Colonic mucosa (tissue), 4 donors: ENCODE measurements at regions not wholly inside any gene's neighbourhood (a gene's known extent, or its start where the extent isn't known, plus 50 kb on each side); places are given as distances from the start of the nearest gene placed in this dataset.

Source experiments
- DNase-seq: peaks from one replicate; pipeline ENCODE4 v3.0.0-alpha.2; 2020
- H3K27ac ChIP-seq: fragments of 200-600 bp; one replicate; pipeline ENCODE4 v1.8.0; 2021
- H3K27me3 ChIP-seq: fragments of 200-600 bp; one replicate; pipeline ENCODE4 v1.8.0; 2021
- H3K36me3 ChIP-seq: fragments of 200-600 bp; one replicate; pipeline ENCODE4 v1.8.0; 2021
- H3K4me1 ChIP-seq: fragments of 200-600 bp; one replicate; pipeline ENCODE4 v1.8.0; 2021; ENCODE audit warnings: mild to moderate bottlenecking
- H3K4me3 ChIP-seq: fragments of 200-600 bp; one replicate; pipeline ENCODE4 v1.8.0; 2021
- H3K9ac ChIP-seq, 2 donors: one replicate each; pipeline ENCODE4 v1.7.0; 2013; ENCODE audit warnings: control low read depth in 2 of 2, low read depth in 2 of 2, low read length in 2 of 2
- H3K9me3 ChIP-seq: fragments of 200-600 bp; one replicate; pipeline ENCODE4 v1.8.0; 2021
- intact Hi-C: fragments of 100-400 bp; cut with DNase I; formaldehyde crosslinking; loops from one replicate; pipeline ENCODE4 v1.14.1; 2022
- TF ChIP-seq, protein P1 (sequence below): fragments of 200-600 bp; IDR thresholded peaks from one replicate; pipeline ENCODE4 v1.8.0; 2022; ENCODE audit warnings: antibody characterized with exemption, mild to moderate bottlenecking
- donor health status: healthy.
- donor health status: DM: no; HTN: no; CAD: no.
- donor health status: DM: no; HTN: no; CAD: no.

DNA sequence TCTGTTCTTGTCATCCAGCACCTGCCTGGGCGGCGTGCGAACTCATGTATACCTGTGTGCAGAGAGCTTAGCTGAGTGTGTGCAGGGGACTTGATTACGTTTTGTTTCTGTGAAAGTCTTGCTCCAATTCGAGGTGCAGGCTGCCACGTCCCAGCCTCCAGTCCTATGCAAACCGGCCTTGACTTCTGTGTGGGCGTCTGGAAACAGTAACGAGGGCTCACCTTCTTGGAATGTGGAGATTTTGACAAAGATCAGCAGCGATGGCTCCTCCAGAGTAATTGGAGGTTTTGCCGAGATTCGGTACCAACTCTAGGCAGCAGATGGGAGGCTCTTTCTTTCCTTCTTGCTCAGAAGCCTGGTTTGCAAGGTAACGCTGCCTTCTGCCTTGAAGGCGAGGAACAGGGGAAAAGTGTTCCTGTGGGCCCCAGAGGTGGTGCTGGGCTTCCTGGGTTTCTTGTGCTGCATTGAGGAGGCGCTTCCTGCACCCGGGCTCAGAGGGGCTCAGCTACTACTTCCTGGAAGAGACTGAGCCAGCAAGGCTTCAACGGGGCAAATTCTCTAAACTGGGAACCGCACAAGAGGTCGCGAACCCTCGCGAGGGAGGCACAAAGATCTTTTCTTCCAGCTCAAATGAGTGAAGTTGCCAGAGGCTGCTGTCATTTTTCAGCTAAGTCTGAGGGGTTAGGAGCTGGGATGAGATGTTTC is 249.0 kb downstream of the AACS start:
- TF ChIP-seq, protein P1, sequence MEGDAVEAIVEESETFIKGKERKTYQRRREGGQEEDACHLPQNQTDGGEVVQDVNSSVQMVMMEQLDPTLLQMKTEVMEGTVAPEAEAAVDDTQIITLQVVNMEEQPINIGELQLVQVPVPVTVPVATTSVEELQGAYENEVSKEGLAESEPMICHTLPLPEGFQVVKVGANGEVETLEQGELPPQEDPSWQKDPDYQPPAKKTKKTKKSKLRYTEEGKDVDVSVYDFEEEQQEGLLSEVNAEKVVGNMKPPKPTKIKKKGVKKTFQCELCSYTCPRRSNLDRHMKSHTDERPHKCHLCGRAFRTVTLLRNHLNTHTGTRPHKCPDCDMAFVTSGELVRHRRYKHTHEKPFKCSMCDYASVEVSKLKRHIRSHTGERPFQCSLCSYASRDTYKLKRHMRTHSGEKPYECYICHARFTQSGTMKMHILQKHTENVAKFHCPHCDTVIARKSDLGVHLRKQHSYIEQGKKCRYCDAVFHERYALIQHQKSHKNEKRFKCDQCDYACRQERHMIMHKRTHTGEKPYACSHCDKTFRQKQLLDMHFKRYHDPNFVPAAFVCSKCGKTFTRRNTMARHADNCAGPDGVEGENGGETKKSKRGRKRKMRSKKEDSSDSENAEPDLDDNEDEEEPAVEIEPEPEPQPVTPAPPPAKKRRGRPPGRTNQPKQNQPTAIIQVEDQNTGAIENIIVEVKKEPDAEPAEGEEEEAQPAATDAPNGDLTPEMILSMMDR, result no peak
- no peak overlapping the region for H3K4me3 ChIP-seq

DNA sequence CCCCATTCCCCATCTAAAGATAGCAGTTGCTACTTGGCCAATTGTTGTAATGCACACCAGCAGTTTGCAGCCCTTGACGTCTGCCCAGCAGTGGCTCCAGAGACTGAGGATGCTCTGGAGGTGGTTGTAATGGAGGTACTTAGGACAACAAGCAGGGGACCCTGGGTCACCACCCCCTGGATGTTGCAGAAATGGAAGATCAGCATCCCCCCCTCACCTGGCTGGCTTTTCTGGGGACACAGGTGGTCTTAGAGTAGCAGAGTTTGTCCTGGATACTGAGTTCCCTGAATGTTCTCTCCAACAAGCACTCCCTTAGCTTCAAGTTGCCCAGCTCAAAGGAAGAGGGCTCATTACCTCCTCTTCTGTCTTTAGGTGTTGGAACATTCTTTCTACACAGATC is 250.5 kb downstream of the AACS start:
- no peaks in the 10 kb centered on the region for H3K36me3 ChIP-seq
- no peak overlapping the region for H3K27ac ChIP-seq
- no peak for DNase-seq
- no peaks in the 10 kb centered on the region for H3K4me1 ChIP-seq
- TF ChIP-seq, protein P1, result no peak
- no peaks in the 10 kb centered on the region for H3K27me3 ChIP-seq
- no peak overlapping the region for H3K9ac ChIP-seq
- H3K4me3 ChIP-seq, result no peak overlapping the region
- intact Hi-C loops, result no loop called here
- H3K9me3 ChIP-seq, result no peaks in the 10 kb centered on the region

More for the DNA sequence above, 249.0 kb downstream of the AACS start:
- H3K27ac ChIP-seq, result no peak overlapping the region
- intact Hi-C loops, result no loop called here
- no peaks in the 10 kb centered on the region for H3K9me3 ChIP-seq
- DNase-seq, result no peak
- H3K9ac ChIP-seq, result no peak overlapping the region
- no peaks in the 10 kb centered on the region for H3K36me3 ChIP-seq
- no peaks in the 10 kb centered on the region for H3K4me1 ChIP-seq
- H3K27me3 ChIP-seq, result no peaks in the 10 kb centered on the region

DNA sequence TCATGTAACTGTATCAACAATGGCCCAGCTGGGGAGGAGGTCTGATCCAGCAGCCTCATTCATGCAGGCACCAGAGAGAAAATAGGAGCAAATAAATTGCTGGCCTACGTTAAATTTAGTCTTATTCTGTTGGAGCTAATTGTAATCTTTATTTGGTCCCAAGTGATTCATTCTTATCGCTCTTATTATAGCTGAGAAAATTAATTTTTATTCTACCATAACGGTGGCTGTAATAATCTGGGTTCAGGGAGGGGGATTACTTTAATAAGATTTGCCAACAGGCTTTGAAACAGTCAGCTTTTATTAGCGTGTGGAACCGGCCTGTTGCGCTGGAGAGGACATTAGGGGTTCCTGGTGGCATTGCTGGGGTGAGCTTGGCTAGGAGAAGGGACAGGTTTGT is 254.9 kb downstream of the AACS start:
- H3K9me3 ChIP-seq, result no peaks in the 10 kb centered on the region
- intact Hi-C loops, result no loop called here
- H3K4me3 ChIP-seq, result no peak overlapping the region
- H3K27ac ChIP-seq, result no peak overlapping the region
- no peak for DNase-seq
- TF ChIP-seq, protein P1, result no peak
- no peaks in the 10 kb centered on the region for H3K4me1 ChIP-seq
- no peak overlapping the region for H3K9ac ChIP-seq
- H3K27me3 ChIP-seq, result no peaks in the 10 kb centered on the region
- H3K36me3 ChIP-seq, result no peaks in the 10 kb centered on the region

DNA sequence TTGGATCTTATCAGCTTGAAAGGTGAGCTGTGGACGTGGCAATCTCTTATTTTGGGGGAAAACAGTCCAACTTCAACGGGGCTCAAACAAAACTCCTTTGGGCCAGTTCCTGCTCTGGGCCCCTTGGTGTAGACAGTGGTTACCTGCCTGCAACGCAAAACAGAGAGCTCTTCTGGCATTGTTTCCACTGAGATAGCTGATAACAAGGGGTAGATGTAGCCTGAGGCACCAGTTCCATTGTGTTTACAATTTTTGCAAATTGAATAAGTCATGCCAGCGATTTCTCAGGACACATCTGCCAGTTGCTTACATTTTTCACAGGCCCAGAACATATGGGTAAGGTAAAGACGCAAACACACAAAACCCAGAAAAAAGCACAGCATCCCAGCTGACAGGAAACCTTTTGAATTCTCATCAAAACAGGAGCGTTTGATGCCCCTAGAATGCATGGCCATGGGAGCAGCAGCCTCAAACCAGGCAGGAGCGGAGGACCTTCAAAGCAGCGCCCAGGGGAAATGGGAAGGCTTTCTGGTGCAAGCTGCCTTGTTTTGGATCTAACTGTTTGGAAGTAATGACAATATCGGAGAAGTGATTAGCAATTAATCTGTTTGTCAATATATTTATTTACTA is 259.7 kb downstream of the AACS start:
- Histone ChIP-seq H3K27ac (no peak overlapping the region), H3K9ac (no peak overlapping the region), H3K4me1 (no peaks in the 10 kb centered on the region), H3K27me3 (no peaks in the 10 kb centered on the region), H3K36me3 (no peaks in the 10 kb centered on the region), H3K4me3 (no peak overlapping the region), H3K9me3 (no peaks in the 10 kb centered on the region)
- intact Hi-C loops, result no loop called here
- no peak for DNase-seq
- TF ChIP-seq, protein P1, result no peak

DNA sequence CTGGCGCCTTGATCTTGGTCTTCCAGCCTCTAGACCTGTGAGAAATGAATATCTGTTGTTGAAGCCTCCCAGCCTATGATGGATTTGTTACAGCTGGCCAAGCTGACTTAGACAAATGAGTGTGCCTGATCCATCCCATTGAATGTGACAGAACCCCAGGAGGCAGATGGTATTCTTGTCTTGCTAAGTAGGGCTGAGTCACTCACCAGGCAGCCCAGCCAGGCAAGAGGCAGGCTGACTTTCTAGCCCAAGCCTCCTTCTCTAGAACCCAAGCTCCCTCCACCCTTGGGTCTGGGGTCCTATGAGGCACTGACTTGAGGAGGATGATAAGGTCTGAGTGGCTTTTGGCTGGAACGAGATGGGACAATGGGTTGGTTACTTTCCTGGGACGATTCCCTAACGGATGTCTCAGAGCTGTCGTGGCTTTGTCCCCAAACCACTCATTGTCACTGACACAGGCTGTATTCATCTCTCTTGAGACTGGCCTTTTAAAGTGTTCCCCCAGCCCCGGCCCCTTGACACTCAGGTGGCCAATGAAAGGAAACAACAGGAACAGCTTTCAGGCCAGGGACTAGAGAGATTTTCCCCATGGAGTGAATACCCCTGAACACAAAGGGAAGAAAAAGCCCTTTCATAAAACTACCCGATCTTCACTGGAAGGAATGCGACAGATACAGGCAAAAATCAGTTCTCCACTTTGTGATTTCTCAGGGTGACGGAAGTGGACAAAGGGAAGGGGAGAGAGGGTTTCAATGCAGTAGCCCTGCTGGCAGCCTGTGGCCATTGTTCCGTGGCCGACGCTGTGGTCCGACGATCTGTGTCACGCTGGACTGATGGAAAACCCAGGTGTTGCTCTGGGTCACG is 264.2 kb downstream of the AACS start:
- H3K4me3 ChIP-seq, result no peak overlapping the region
- H3K9ac ChIP-seq, result no peak overlapping the region
- TF ChIP-seq, protein P1, result no peak
- no peaks in the 10 kb centered on the region for H3K36me3 ChIP-seq
- intact Hi-C loops, result loop anchor here (2.0 to 10.0 kb wide), 2 partner anchors 73 to 1415 kb away; no protein-coding TSS in a partner anchor
- no peaks in the 10 kb centered on the region for H3K27me3 ChIP-seq
- no peak overlapping the region for H3K27ac ChIP-seq
- no peaks in the 10 kb centered on the region for H3K4me1 ChIP-seq
- no peaks in the 10 kb centered on the region for H3K9me3 ChIP-seq
- no peak for DNase-seq
